ENCODE measurements at regions not wholly inside any gene's neighbourhood (a gene's known extent, or its start where the extent isn't known, plus 50 kb on each side); places are given as distances from the start of the nearest gene placed in this dataset.

DNA sequence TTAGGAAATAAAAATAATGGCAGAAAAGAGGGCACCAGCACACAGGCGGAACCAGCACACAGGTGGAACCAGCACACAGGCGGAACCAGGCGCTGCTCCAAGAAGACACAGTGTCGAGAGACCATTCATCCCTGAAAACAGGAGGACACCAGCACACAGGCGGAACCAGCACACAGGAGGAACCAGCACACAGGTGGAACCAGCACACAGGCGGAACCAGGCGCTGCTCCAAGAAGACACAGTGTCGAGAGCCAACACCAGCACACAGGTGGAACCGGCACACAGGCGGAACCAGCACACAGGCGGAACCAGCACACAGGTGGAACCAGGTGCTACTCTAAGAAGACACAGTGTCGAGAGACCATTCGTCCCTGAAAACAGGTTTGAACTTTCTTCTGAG is 115.5 kb upstream of the TMEM18 start:
- TF ChIP-seq, protein P1, sequence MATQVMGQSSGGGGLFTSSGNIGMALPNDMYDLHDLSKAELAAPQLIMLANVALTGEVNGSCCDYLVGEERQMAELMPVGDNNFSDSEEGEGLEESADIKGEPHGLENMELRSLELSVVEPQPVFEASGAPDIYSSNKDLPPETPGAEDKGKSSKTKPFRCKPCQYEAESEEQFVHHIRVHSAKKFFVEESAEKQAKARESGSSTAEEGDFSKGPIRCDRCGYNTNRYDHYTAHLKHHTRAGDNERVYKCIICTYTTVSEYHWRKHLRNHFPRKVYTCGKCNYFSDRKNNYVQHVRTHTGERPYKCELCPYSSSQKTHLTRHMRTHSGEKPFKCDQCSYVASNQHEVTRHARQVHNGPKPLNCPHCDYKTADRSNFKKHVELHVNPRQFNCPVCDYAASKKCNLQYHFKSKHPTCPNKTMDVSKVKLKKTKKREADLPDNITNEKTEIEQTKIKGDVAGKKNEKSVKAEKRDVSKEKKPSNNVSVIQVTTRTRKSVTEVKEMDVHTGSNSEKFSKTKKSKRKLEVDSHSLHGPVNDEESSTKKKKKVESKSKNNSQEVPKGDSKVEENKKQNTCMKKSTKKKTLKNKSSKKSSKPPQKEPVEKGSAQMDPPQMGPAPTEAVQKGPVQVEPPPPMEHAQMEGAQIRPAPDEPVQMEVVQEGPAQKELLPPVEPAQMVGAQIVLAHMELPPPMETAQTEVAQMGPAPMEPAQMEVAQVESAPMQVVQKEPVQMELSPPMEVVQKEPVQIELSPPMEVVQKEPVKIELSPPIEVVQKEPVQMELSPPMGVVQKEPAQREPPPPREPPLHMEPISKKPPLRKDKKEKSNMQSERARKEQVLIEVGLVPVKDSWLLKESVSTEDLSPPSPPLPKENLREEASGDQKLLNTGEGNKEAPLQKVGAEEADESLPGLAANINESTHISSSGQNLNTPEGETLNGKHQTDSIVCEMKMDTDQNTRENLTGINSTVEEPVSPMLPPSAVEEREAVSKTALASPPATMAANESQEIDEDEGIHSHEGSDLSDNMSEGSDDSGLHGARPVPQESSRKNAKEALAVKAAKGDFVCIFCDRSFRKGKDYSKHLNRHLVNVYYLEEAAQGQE (IDR thresholded peaks at IDR 0.05; ENCODE audit: insufficient read depth in 1 of 2, low read depth in 2 of 2, low read length in 1 of 2) = no peak
- TF ChIP-seq, protein P2, sequence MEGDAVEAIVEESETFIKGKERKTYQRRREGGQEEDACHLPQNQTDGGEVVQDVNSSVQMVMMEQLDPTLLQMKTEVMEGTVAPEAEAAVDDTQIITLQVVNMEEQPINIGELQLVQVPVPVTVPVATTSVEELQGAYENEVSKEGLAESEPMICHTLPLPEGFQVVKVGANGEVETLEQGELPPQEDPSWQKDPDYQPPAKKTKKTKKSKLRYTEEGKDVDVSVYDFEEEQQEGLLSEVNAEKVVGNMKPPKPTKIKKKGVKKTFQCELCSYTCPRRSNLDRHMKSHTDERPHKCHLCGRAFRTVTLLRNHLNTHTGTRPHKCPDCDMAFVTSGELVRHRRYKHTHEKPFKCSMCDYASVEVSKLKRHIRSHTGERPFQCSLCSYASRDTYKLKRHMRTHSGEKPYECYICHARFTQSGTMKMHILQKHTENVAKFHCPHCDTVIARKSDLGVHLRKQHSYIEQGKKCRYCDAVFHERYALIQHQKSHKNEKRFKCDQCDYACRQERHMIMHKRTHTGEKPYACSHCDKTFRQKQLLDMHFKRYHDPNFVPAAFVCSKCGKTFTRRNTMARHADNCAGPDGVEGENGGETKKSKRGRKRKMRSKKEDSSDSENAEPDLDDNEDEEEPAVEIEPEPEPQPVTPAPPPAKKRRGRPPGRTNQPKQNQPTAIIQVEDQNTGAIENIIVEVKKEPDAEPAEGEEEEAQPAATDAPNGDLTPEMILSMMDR (IDR thresholded peaks at IDR 0.05) = no peak
- TF ChIP-seq SIN3A (IDR thresholded peaks at IDR 0.05; ENCODE audit: borderline replicate concordance, insufficient read depth, low read depth, low read length) (no peak), POLR2AphosphoS5 (IDR thresholded peaks at IDR 0.05; ENCODE audit: low read depth, low read length) (no peak), TCF7L2 (IDR thresholded peaks at IDR 0.05; ENCODE audit: low read depth, low read length) (no peak)
